HG02610 (cell line): ENCODE measurements at regions not wholly inside any gene's neighbourhood (a gene's known extent, or its start where the extent isn't known, plus 50 kb on each side); places are given as distances from the start of the nearest gene placed in this dataset.

Experiments used
- ATAC-seq: cut with Tn5 transposase; IDR thresholded peaks from one replicate; pipeline ENCODE4 v1.9.1; 2021; ENCODE audit warnings: mild to moderate bottlenecking, moderate library complexity; ENCODE audit not compliant: unreplicated experiment

- no peak for ATAC-seq
Measured at GRCh38 chr1:82640352-82640751, 839.6 kb downstream of the ADGRL2 start.

GRCh38 chr1:82634266-82634665 is 833.5 kb downstream of the ADGRL2 start:
- ATAC-seq = no peak

- no peak for ATAC-seq
Measured at GRCh38 chr1:82632155-82632554, 831.4 kb downstream of the ADGRL2 start.

- ATAC-seq = no peak
Measured at GRCh38 chr1:82628887-82629286, 828.2 kb downstream of the ADGRL2 start.

GRCh38 chr1:82625537-82625936 is 824.8 kb downstream of the ADGRL2 start:
- ATAC-seq = no peak

GRCh38 chr1:82621076-82621475 is 820.3 kb downstream of the ADGRL2 start:
- ATAC-seq = no peak

- ATAC-seq = no peak
Measured at GRCh38 chr1:82614090-82614489, 813.4 kb downstream of the ADGRL2 start.

- no peak for ATAC-seq
Measured at GRCh38 chr1:82612986-82613385, 812.3 kb downstream of the ADGRL2 start.

GRCh38 chr1:82606546-82606945 is 805.8 kb downstream of the ADGRL2 start:
- no peak for ATAC-seq

- ATAC-seq = no peak
Measured at GRCh38 chr1:82604524-82604923, 803.8 kb downstream of the ADGRL2 start.

- no peak for ATAC-seq
Measured at GRCh38 chr1:82600314-82600713, 799.6 kb downstream of the ADGRL2 start.

GRCh38 chr1:82598812-82599211 is 798.1 kb downstream of the ADGRL2 start:
- ATAC-seq = no peak

- no peak for ATAC-seq
Measured at GRCh38 chr1:82598337-82598736, 797.6 kb downstream of the ADGRL2 start.

GRCh38 chr1:82597649-82598048 is 796.9 kb downstream of the ADGRL2 start:
- ATAC-seq = no peak

GRCh38 chr1:82597141-82597540 is 796.4 kb downstream of the ADGRL2 start:
- ATAC-seq = no peak

- no peak for ATAC-seq
Measured at GRCh38 chr1:82593561-82593960, 792.8 kb downstream of the ADGRL2 start.

- ATAC-seq = no peak
Measured at GRCh38 chr1:82589588-82589987, 788.9 kb downstream of the ADGRL2 start.

GRCh38 chr1:82587371-82587770 is 786.6 kb downstream of the ADGRL2 start:
- ATAC-seq = no peak

GRCh38 chr1:82586473-82586872 is 785.7 kb downstream of the ADGRL2 start:
- peak; percentile 70 for ATAC-seq

GRCh38 chr1:82582347-82582746 is 781.6 kb downstream of the ADGRL2 start:
- ATAC-seq = no peak

GRCh38 chr1:82578086-82578726 is 777.5 kb downstream of the ADGRL2 start:
- ATAC-seq = no peak

GRCh38 chr1:82567348-82567747 is 766.6 kb downstream of the ADGRL2 start:
- ATAC-seq = no peak

GRCh38 chr1:82565546-82565945 is 764.8 kb downstream of the ADGRL2 start:
- no peak for ATAC-seq
